ENCODE measurements at regions not wholly inside any gene's neighbourhood (a gene's known extent, or its start where the extent isn't known, plus 50 kb on each side); places are given as distances from the start of the nearest gene placed in this dataset.

DNA sequence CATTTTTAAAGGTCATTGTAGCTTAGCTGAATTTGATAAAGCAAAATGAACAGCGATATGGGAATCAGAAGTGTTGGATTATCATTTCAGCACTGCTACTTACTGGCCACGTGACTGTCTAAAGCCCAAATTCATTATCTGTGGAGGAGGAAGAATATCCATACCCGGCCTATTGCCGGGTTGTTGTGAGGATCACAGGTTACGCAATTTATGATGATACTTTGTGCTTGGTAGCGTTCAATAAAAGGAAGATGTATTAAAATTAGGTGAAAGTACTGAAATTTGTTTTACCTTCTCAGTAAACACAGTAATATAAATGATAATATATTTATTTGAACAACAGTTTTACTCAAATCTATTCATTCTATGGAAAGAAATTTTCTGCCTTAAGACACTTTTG lies 1540.2 kb downstream of the ADGRL3 start:
- TF ChIP-seq, protein P1, sequence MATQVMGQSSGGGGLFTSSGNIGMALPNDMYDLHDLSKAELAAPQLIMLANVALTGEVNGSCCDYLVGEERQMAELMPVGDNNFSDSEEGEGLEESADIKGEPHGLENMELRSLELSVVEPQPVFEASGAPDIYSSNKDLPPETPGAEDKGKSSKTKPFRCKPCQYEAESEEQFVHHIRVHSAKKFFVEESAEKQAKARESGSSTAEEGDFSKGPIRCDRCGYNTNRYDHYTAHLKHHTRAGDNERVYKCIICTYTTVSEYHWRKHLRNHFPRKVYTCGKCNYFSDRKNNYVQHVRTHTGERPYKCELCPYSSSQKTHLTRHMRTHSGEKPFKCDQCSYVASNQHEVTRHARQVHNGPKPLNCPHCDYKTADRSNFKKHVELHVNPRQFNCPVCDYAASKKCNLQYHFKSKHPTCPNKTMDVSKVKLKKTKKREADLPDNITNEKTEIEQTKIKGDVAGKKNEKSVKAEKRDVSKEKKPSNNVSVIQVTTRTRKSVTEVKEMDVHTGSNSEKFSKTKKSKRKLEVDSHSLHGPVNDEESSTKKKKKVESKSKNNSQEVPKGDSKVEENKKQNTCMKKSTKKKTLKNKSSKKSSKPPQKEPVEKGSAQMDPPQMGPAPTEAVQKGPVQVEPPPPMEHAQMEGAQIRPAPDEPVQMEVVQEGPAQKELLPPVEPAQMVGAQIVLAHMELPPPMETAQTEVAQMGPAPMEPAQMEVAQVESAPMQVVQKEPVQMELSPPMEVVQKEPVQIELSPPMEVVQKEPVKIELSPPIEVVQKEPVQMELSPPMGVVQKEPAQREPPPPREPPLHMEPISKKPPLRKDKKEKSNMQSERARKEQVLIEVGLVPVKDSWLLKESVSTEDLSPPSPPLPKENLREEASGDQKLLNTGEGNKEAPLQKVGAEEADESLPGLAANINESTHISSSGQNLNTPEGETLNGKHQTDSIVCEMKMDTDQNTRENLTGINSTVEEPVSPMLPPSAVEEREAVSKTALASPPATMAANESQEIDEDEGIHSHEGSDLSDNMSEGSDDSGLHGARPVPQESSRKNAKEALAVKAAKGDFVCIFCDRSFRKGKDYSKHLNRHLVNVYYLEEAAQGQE (IDR thresholded peaks at IDR 0.05; ENCODE audit: insufficient read depth in 1 of 2, low read depth in 2 of 2, low read length in 1 of 2) = no peak
- TF ChIP-seq CTCF (IDR thresholded peaks at IDR 0.05) = no peak
- TF ChIP-seq POLR2AphosphoS5 (IDR thresholded peaks at IDR 0.05; ENCODE audit: low read depth, low read length) = no peak
- TF ChIP-seq SIN3A (IDR thresholded peaks at IDR 0.05; ENCODE audit: borderline replicate concordance, insufficient read depth, low read depth, low read length) = no peak

Measured in Panc1 (cell line).